ENCODE measurements at regions not wholly inside any gene's neighbourhood (a gene's known extent, or its start where the extent isn't known, plus 50 kb on each side); places are given as distances from the start of the nearest gene placed in this dataset.

DNA sequence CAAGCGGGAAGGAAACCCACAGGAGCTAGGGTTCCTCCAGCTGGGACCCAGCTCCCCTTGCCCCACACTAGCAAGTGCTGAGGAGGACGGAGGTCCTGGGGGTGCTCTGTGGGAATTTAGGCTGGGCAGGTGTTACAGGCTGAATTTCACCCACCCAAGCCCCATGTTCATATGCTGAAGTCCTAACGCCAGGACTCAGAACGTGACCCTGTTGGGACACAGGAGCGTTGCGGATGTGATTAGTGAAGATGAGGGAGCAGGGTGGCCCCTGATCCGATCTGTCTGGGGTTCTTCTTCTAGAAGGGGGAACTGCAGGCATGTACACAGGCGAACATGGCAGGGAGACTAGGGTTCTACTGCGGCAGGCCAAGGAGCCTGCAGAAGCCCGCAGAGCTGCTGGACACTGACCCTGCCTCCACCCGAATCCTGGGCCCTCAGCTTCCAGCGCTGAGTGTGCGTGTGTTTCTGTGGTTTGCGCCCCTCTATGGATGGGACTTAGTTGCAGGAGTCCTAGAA is 103.4 kb upstream of the FGF3 start:
- no peak overlapping the region for H2AFZ ChIP-seq (ENCODE audit: low read length)
- TF ChIP-seq CHD2 (IDR thresholded peaks at IDR 0.05; ENCODE audit: low read length) (no peak), ZNF274 (IDR thresholded peaks at IDR 0.05; ENCODE audit: borderline replicate concordance, extremely low read depth, low read length) (no peak), TCF12 (IDR thresholded peaks at IDR 0.05; ENCODE audit: low read depth, low read length) (no peak), SRF (IDR thresholded peaks at IDR 0.05; ENCODE audit: low read depth, low read length) (no peak), RFX5 (IDR thresholded peaks at IDR 0.05; ENCODE audit: borderline replicate concordance, low read depth, low read length) (no peak)
- TF ChIP-seq, protein P1, sequence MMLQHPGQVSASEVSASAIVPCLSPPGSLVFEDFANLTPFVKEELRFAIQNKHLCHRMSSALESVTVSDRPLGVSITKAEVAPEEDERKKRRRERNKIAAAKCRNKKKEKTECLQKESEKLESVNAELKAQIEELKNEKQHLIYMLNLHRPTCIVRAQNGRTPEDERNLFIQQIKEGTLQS (IDR thresholded peaks at IDR 0.05; ENCODE audit: insufficient read depth, low read depth, low read length), result no peak
- no peaks in the 10 kb centered on the region for H3K79me2 ChIP-seq (ENCODE audit: control insufficient read depth in 1 of 2, insufficient read depth in 2 of 2, low read length in 2 of 2)
- CTCF ChIA-PET (ENCODE audit: partially characterized antibody), result interaction anchor here (0.8 to 5.0 kb wide), 13 partner anchors 12 to 276 kb away, joined by 3 to 46 read pairs (median 5); no protein-coding TSS in a partner anchor
- H4K5ac ChIP-seq (ENCODE audit: insufficient read length, low read depth, low read length), result no peak overlapping the region
- peaks cover 0 to 3% (median 1%) of the 10 kb centered on the region in 4 experiments; a peak in 5 of 7 replicates for H3K4me1 ChIP-seq (replicated peaks in 1 of 4; ENCODE audit: control insufficient read depth in 3 of 4, insufficient read depth in 4 of 4, low read length in 3 of 4)
- peaks cover 6% of the 10 kb centered on the region; the same call in 1 of the 2 replicates for H3K23me2 ChIP-seq (ENCODE audit: low read depth, low read length)
- H2BK15ac ChIP-seq (ENCODE audit: low read length), result no peak overlapping the region
- DNase-seq (ENCODE audit: low read depth in 1 of 2, low spot score in 2 of 2), result no peak
- H3K18ac ChIP-seq (ENCODE audit: extremely low read depth, low read length), result no peak overlapping the region
- H3K9ac ChIP-seq (replicated peaks in 1 of 4; ENCODE audit: extremely low read depth in 1 of 4, low read depth in 3 of 4, low read length in 3 of 4), result no peak overlapping the region
- H2BK12ac ChIP-seq (ENCODE audit: low read depth, low read length), result no peak overlapping the region; the same call in 1 of the 2 replicates
- H3K23ac ChIP-seq (ENCODE audit: insufficient read length), result no peak overlapping the region
- peaks cover 0 to 9% (median 8%) of the 10 kb centered on the region in 4 experiments; a peak in 5 of 7 replicates for H3K27me3 ChIP-seq (replicated peaks in 1 of 4; ENCODE audit: control insufficient read depth in 3 of 4, extremely low read depth in 1 of 4, insufficient read depth in 3 of 4, low read length in 3 of 4)
- no peak overlapping the region for H3K4me2 ChIP-seq (ENCODE audit: insufficient read depth in 1 of 2, low read depth in 2 of 2, low read length in 2 of 2)
- H3K79me1 ChIP-seq (ENCODE audit: low read depth, low read length), result no peaks in the 10 kb centered on the region
- H3K27ac ChIP-seq (ENCODE audit: low read depth, low read length), result no peak overlapping the region
- no peak for FAIRE-seq
- H2BK120ac ChIP-seq (replicated peaks; ENCODE audit: low read depth, low read length), result no peak overlapping the region
- H4K91ac ChIP-seq (replicated peaks; ENCODE audit: insufficient read length, low read length), result no peak overlapping the region
- H2AK5ac ChIP-seq (ENCODE audit: low read depth, low read length), result no peak overlapping the region
- no peaks in the 10 kb centered on the region for H3K9me3 ChIP-seq (ENCODE audit: insufficient read depth in 2 of 2, low read depth in 1 of 2, low read length in 1 of 2)
- 91% methylated on average over 13 of the region's 14 CpGs; no CpG with 5 or more reads in 1 of the 2 experiments for WGBS, 2 experiments (ENCODE audit: extremely low coverage in 1 of 2, insufficient coverage in 1 of 2, insufficient read length in 1 of 2, insufficient replicate concordance in 2 of 2, low coverage in 1 of 2, low lambda C conversion rate in 2 of 2, missing lambda C conversion rate in 1 of 2)
- H3K4me3 ChIP-seq (ENCODE audit: extremely low read depth in 1 of 4, insufficient read depth in 2 of 4, low read depth in 3 of 4, low read length in 4 of 4), result no peak overlapping the region
- H4K20me1 ChIP-seq (replicated peaks in 1 of 2; ENCODE audit: control insufficient read depth in 1 of 2, insufficient read depth in 2 of 2, low read length in 2 of 2), result peaks cover 0 to 5% of the 10 kb centered on the region in 2 experiments
- H3K56ac ChIP-seq (replicated peaks; ENCODE audit: insufficient read length, low read depth, low read length), result no peak overlapping the region
- POLR2A ChIA-PET (ENCODE audit: partially characterized antibody), result no interaction called here
- no peak overlapping the region; the same call in 1 of the 2 replicates for H4K8ac ChIP-seq (ENCODE audit: extremely low read depth, insufficient read depth, low read length)
- no peak overlapping the region for H3K14ac ChIP-seq (ENCODE audit: insufficient read length)
- H2BK5ac ChIP-seq (ENCODE audit: low read depth, low read length), result no peak overlapping the region
- no peak overlapping the region for H2BK20ac ChIP-seq (ENCODE audit: low read length)
- no peaks in the 10 kb centered on the region for H3K36me3 ChIP-seq (ENCODE audit: control insufficient read depth in 2 of 4, insufficient read depth in 4 of 4, low read length in 3 of 4)
- no peak overlapping the region for H3K4ac ChIP-seq (replicated peaks; ENCODE audit: insufficient read length, low read depth, low read length)
